NCI-H2107 treated with DMSO at 0.1 percent for 48 hours (cell line): ENCODE measurements at regions not wholly inside any gene's neighbourhood (a gene's known extent, or its start where the extent isn't known, plus 50 kb on each side); places are given as distances from the start of the nearest gene placed in this dataset.
"Not testable (repeated sequence)": the region's sequence is repeated elsewhere in the genome, so short reads cannot be mapped to it uniquely, and the experiment has no call there.

Experiments
- DNase-seq: peaks from one replicate; lab custom pipeline; 2025; ENCODE audit not compliant: unreplicated experiment; lab: John Stamatoyannopoulos, UW

- no peak for DNase-seq
These were observed 155.8 kb upstream of the KLF7 start for GRCh38 chr2:207321514-207321913.

- no peak for DNase-seq
These were observed 158.3 kb upstream of the KLF7 start for GRCh38 chr2:207324001-207324400.

- DNase-seq: no peak
These were observed 161.8 kb upstream of the KLF7 start for GRCh38 chr2:207327513-207327912.

GRCh38 chr2:207328944-207329386, 163.2 kb upstream of the KLF7 start:
- DNase-seq: no peak

GRCh38 chr2:207330912-207331311, 165.2 kb upstream of the KLF7 start:
- DNase-seq: peak; percentile 41

DNA sequence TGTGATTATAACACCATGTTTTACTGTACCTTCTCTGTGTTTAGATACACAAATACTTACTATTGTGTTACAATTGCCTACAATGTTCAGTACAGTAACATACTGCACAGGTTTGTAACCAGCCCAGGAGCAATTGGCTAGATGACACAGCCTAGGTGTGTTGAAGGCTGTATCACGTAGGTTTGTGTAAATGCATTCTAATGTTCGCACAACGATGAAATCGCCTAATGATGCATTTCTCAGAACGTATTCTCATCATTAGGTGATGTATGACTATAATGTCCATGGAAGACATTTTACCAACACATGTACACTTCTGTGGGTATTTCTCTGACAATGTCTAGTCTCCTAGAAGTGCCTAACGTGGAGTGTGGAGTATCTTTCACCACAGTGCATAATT, 165.9 kb upstream of the KLF7 start:
- no peak for DNase-seq

GRCh38 chr2:207332480-207333212, 166.9 kb upstream of the KLF7 start:
- no peak for DNase-seq

DNA sequence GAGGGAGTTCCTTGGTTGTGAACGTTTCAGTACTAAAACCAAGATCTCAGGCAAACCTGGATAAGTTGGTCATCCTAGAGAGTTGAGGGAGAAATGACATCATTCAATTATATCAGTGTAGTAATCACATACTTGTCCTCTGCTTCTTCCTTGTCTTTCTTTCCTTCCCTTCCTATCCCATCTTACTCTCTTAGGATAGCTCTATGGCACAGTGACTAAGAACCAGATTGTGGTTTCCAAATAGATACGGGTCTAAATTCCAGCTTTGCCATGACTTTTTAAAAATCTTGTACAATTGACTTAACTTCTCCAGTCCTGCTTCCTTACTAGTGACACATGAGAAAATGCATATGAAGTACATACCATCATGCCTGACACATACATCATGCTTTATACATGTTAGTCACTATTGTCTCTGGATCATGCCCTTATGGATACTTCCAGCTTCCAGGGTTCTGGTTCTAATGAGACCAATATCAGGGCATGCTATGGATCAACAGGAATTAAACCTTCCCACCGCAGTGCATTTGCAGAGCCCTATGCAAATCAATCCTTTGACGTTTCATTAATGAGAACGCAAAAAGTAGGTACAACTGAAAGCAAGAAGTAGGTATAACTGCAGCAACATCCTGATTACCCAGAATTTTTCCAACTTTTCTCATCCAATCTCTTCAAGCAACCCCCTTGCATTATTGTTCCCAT, 168.0 kb upstream of the KLF7 start:
- DNase-seq: no peak

DNA sequence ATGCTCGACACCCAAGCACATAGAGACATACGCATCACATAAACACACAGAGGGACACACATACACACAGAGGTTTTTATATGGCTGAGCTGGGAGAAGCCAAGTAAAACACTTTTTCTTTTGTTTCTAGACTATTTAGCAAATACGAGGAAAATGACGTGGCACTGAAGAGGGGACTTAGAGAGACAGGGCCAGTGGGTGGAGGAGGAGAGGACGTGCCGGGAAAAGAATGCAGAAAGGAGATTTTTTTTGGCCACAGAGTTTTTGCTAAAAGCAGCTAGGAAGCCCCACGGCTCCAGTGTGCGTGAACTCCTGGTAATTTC, 168.5 kb upstream of the KLF7 start:
- DNase-seq: no peak

- DNase-seq: peak; percentile 41
These were observed 169.1 kb upstream of the KLF7 start for GRCh38 chr2:207334624-207335371.

DNA sequence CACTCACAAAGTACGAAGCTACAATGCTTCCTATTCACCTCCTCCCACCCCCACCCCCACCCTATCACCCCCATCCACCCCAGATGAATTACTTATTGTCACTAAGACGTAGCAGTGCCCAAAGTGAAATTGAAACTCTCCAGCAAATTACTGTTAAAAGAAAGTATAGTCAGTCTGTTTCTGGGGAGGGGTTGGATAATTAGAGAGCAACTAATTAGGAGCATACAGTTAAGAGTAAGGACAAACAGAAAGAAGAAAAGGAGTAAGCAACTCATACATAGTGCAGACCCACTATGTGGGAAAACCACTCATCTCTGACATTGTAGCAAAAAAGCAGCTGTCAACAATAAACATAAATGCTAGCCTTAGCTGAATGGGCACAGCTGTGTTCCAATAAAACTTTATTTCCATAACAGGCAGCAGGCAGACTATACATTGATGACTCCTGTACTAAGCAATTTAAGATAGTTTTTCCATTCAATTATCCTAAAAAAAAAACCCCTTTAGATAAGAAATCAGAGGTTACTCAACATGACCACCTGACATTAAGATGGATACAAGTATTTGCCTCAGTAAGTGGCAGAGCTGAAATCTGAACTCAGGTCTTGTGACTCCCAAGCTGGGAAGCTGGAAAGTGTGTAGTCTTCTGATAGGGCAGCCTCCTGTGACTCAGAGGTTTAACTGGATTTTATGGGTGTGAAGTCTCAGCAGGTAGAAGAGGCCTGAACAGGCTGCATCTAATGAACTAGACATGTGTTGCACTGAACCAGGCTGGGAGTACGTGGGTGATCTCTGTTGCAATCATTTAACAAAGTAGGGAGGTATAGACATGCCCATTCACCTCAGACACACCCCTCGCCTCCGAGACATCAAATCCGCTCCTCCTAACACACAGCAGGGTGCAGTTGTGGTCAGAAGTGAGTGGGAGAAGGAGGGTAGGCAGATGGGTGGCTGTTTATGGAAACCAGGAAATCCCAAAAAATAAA, 171.8 kb upstream of the KLF7 start:
- DNase-seq: peak; percentile 74

GRCh38 chr2:207338220-207338607, 172.5 kb upstream of the KLF7 start:
- peak; percentile 74 for DNase-seq

DNA sequence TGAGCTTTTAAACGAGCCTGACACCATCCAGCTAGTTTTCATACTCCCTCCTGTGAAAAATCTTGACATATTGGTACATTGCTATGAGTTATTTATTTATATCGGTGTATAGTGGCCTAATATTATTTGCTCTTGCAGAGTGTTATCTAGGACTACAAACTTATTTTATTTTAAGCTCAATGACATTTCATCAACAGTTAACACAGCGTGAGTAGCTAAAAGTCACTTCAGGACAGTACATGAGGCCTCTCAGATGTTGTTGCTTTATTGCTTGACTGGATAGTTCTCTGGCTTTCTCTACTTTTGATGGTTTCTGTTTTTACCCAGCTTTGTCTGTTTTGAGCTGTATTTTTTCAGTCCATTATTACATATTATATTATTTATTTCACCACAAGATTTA, 172.9 kb upstream of the KLF7 start:
- no peak for DNase-seq

DNA sequence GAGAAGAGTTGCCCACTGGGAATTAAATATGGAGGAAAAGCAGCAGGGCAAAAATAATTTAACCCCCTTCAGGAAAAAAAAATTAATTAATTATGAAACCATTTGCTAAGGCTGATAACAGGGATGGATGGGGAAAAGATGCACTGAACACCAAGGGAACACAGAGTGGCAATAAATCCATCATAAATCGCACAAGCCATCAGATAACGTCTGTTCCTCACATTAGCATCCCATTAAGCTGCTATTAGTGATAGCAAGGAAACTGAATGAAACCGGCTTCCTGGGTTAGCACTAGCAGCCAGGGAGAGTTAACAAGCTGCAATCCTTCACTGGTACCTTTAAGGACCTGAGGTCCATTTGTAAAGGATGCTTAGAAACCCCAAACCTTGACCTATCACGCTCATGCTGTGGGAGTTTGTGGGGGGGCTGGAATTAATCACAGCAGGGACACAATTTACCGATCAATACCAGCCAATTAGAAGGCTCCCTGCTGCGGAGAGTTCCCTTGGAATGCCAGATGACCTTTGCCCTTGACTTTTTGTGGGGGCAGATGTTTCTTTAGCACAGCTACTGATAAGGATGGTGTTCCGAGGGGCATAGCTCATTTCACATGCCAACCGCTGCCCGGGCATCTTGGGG, 175.5 kb upstream of the KLF7 start:
- no peak for DNase-seq

DNA sequence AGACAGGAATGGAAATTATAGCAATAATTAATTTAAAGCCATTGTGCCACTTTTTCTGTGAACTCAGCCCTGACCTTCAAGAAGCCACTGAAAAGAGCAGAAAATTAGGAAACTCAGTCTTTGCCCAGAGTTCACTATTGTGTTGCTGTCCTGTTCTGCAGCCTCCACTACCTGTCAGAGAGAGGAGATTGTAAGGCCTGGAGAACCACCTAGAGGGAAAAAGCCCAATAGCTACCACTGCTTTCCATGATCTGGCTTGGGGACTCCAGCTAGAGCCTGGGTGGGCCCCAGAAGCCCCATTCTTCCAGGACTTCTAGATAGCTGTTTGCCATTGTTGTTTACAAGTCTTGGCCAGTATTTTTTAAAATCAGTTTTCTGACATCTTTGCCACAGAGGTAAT, 176.1 kb upstream of the KLF7 start:
- no peak for DNase-seq

DNA sequence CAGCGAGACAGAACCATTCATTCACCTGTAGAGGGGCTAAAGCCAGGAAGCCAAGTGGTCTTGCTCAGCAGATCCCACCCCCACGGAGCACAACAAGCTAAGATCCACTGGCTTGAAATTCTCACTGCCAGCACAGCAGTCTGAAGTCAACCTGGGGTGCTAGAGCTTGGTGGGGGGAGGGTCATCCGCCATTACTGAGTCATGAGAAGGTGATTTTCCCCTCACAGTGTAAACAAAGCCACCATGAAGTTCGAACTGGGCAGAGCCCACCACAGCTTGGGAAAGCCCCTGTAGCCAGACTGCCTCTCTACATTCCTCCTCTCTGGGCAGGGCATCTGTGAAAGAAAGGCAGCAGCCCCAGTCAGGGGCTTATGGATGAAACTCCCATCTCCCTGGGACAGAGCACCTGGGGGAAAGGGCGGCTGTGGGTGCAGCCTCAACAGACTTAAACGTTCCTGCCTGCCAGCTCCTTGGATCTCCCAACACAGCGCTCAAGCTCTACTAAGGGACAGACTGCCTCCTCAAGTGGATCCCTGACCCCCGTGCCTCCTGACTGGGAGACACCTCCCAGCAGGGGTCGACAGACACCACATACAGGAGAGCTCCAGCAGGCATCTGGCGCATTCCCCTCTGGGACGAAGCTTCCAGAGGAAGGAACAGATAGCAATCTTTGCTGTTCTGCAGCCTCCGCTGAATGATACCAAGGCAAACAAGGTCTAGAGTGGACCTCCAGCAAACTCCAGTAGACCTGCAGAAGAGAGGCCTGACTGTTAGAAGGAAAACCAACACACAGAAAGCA, 179.0 kb upstream of the KLF7 start:
- not testable (repeated sequence) for DNase-seq

DNA sequence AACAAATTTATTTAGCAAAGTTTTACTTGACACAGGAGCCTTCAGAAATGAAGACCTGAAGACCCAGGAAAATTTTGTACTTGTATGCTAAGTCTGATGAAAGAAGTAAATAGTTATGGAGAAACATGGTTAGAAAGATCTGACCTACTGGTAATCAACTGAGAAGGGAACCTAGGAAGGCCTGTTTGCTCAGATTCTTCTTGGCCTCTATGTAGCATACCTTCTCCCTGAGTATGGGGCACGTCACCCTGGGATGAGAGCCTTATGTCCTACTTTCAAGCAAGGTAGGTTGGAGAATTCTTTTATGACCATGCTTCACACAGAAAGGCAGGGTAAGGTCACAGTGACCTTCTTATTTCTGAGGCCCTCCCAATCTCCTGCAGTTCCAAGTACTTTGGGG, 178.6 kb upstream of the CREB1 start:
- DNase-seq: no peak

DNA sequence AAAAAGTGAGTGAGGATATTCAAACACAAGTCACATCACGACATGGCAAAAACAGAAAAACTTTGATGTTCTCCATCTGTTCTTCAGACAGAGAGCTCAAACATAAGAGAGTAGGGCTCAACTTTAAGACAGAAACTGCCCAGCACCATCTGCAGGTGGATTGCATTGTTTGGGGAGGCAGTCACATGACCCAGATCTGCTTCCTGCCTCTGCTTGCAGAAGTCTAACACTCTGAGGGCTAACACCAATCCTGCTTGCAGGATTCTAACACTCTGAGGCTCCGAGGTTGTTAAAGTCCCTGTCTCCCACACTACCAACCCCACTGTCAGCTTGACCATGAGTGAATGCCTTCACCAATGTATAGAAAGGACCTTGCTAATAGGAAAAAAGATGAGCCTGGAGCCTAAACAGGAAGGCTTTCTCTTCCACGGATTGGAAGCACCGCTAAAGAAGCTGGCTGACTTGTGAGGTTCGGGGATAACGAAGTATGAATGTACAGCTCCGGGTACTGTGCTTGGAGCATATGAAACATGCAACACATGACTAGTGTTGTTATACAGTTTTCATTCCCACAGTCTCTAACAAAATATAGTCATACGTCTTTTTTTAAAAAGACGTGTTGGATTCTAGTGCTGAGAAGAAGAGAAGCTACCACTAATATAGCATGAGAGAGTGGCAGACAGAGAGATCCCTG, 176.6 kb upstream of the CREB1 start:
- DNase-seq: no peak

DNA sequence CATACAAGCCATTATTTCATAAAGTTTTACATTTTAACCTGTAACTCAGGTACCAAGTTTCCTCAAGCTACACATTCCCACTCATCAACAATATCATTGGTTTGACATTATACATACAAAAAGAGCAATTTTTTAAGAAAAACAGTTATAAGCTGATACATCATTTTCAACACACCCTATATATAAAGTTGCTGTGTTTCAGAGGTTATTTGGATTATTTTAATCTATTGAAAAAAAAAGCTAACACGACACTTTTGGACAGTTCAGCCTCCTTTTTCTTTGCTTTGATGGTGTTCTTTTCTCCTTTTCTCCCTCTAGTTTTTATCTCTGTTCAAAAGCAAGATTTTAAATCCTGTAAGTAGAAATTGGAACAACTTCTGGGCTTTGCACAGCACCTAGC, 175.9 kb upstream of the CREB1 start:
- no peak for DNase-seq
